Fibroblast of skin of scalp (primary cell): ENCODE measurements at regions not wholly inside any gene's neighbourhood (a gene's known extent, or its start where the extent isn't known, plus 50 kb on each side); places are given as distances from the start of the nearest gene placed in this dataset.

Experiments used
- DNase-seq: peaks from one replicate; pipeline ENCODE4 v3.0.0-alpha.2; 2013

GRCh38 chr20:52708137-52708536 is 264.0 kb upstream of the TSHZ2 start:
- DNase-seq: no peak

GRCh38 chr20:52704553-52704952 is 267.6 kb upstream of the TSHZ2 start:
- no peak for DNase-seq

GRCh38 chr20:52688345-52688744 is 283.8 kb upstream of the TSHZ2 start:
- no peak for DNase-seq

- peak; percentile 50 for DNase-seq
Observed at GRCh38 chr20:52684905-52685304, 287.3 kb upstream of the TSHZ2 start.

GRCh38 chr20:52684176-52684575 is 288.0 kb upstream of the TSHZ2 start:
- DNase-seq: no peak

- DNase-seq: no peak
Observed at GRCh38 chr20:52683761-52684160, 288.4 kb upstream of the TSHZ2 start.

GRCh38 chr20:52682237-52682636 is 289.9 kb upstream of the TSHZ2 start:
- DNase-seq: no peak

GRCh38 chr20:52681288-52681687 is 290.9 kb upstream of the TSHZ2 start:
- DNase-seq: no peak

GRCh38 chr20:52677216-52677615 is 294.9 kb upstream of the TSHZ2 start:
- DNase-seq: no peak

GRCh38 chr20:52676283-52676995 is 295.7 kb upstream of the TSHZ2 start:
- DNase-seq: no peak

- DNase-seq: no peak
Observed at GRCh38 chr20:52675375-52675774, 296.8 kb upstream of the TSHZ2 start.

GRCh38 chr20:52668626-52669025 is 303.5 kb upstream of the TSHZ2 start:
- DNase-seq: no peak

GRCh38 chr20:52667358-52667757 is 304.8 kb upstream of the TSHZ2 start:
- DNase-seq: no peak

- no peak for DNase-seq
Observed at GRCh38 chr20:52665441-52665840, 306.7 kb upstream of the TSHZ2 start.

- no peak for DNase-seq
Observed at GRCh38 chr20:52655395-52655794, 316.8 kb upstream of the TSHZ2 start.

GRCh38 chr20:52654567-52654966 is 317.6 kb upstream of the TSHZ2 start:
- no peak for DNase-seq

- no peak for DNase-seq
Observed at GRCh38 chr20:52652271-52652670, 319.9 kb upstream of the TSHZ2 start.

- DNase-seq: no peak
Observed at GRCh38 chr20:52649727-52650126, 322.4 kb upstream of the TSHZ2 start.

- DNase-seq: no peak
Observed at GRCh38 chr20:52645822-52646221, 326.3 kb upstream of the TSHZ2 start.

GRCh38 chr20:52643034-52643433 is 329.1 kb upstream of the TSHZ2 start:
- DNase-seq: no peak

GRCh38 chr20:52637201-52637600 is 335.0 kb upstream of the TSHZ2 start:
- no peak for DNase-seq

GRCh38 chr20:52631469-52631868 is 340.7 kb upstream of the TSHZ2 start:
- no peak for DNase-seq

- DNase-seq: no peak
Observed at GRCh38 chr20:52630138-52630537, 342.0 kb upstream of the TSHZ2 start.

- DNase-seq: no peak
Observed at GRCh38 chr20:52624281-52624680, 347.9 kb upstream of the TSHZ2 start.

GRCh38 chr20:52622081-52622480 is 350.1 kb upstream of the TSHZ2 start:
- peak; percentile 57 for DNase-seq
